Left forelimb (tissue), 1 donor: ENCODE measurements at regions not wholly inside any gene's neighbourhood (a gene's known extent, or its start where the extent isn't known, plus 50 kb on each side); places are given as distances from the start of the nearest gene placed in this dataset.

ENCODE experiments used
- DNase-seq: peaks from one replicate; pipeline ENCODE4 v3.0.0-alpha.2; 2018; ENCODE audit warnings: low spot score

DNA sequence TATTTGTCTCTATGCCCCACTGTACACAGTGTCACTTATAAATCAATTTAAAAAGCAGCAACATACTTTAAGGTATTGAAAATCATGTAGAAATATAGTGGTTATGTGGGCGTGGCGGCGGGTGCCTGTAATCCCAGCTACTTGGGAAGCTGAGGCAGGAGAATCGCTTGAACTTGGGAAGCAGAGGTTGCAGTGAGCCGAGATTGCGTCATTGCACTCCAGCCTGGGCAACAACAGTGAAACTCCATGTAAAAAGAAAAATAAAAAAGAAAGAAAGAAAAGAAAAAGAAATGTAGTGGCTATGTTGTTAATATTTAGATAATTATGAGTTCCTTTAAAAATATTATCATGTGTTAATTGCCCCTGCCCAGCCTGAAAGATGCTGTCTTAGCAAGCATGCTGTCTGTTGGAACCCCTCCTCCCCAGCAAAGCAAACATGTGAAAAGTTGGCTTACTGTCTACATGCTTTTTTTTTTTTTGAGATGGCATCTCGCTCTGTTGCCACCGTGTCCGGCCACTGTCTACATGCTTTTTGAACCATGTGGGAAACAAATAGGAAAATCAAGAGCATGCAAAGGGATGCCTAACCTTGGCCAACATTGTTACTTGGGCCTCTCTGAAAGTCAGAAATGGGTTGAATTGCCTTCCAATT lies 151.4 kb upstream of the TSHZ2 start:
- DNase-seq = no peak

DNA sequence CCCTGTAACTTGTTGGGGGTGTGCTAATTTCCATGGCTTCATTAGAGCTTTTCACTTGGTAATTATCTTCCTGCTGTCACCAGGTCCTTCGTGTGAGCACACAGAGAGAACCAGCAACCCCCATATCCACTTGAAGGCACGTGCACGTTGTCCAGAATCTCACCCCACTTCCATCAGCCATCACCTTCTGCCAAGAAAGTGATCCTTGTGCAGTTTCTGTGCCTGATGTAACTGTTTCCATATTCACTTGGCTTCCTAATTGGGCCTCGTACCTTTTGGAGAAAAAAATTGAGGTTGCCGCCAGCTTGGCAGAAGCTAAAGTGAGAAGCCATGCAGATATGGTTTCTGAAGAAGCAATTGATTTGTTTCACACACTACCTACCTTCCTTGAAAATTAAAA lies 153.7 kb upstream of the TSHZ2 start:
- no peak for DNase-seq

DNA sequence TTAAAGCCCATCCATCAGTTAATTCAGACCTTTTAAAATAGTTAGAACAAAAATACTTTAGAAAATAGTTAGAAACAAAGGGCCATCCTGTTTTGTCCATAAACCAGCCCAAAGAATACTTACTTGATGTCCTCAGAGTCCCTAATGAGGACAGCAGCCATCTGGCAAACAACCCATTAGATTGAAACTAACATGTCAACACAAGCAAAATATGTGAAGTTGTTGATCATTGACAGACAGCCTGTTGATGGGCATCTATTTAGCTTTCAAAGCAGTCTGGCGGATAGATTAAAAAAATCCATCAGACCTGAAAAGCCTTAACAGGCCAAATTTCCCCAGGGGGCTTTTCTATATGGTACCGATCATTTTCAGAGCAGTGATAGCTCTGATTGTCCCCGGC lies 154.2 kb upstream of the TSHZ2 start:
- DNase-seq = no peak

DNA sequence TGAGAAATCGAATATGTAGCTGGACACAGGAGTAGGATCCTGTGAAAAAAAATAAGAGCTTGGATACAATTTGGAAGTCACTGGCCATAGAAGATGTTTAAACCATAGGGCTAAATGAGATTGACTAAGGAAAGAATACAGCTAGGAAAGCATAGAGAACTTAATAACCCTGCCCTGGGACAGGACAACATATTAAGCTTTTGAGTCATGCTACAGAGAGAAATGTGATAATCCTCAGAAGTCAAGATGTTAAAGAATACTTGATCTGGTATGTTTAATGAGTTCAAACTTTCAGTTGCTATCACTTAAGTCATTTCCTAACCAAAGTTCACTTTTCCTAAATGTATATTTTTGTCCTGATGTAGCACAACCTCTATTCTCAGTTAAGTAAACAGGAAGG lies 154.6 kb upstream of the TSHZ2 start:
- DNase-seq = no peak

DNA sequence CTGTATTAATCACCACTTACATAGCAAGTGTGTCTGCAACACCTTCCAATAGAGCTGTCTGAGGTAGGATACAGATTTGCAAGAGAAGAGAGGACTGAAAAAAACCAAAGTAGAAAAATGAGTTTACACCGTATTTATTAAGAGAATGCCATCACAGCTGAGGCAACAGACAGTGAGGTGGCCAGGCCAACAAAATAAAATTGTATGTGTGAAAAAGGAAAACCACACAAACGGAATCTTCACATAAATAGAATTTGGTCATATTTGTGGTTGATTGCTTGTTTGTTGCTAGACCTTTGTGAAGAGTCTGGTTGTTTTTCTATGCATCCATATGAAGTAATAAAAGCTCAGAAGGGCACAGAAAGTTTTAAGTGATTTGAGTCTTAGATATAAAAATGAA lies 157.8 kb upstream of the TSHZ2 start:
- no peak for DNase-seq

DNA sequence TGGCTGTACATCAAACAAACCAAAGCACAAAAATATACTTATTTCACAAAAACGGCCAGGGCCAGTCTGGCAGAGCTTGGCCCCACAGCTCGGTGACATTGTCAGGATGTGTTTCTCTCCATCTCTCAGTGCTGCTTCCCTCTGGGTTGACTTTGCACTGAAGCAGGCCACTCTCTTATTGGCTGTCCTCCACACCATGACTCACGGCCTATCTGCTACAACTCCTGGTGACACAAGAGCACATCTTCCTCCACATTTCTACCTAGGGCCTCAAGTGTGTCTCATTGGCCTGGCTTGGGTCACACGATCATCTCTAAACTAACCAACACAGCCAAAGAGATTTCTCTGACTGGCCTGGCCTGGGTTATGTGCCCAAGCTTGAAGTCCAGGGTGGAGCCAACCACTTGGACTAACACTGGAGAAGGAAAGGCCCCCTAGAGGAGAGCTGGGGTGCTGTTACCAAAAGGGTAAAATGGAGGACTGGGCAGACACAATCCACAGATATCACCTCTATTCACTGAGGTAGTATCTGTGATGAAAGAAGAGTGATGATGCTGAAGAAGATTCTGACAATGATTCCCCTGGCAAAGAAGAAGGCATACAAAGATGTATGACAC lies 159.8 kb upstream of the TSHZ2 start:
- DNase-seq = no peak

DNA sequence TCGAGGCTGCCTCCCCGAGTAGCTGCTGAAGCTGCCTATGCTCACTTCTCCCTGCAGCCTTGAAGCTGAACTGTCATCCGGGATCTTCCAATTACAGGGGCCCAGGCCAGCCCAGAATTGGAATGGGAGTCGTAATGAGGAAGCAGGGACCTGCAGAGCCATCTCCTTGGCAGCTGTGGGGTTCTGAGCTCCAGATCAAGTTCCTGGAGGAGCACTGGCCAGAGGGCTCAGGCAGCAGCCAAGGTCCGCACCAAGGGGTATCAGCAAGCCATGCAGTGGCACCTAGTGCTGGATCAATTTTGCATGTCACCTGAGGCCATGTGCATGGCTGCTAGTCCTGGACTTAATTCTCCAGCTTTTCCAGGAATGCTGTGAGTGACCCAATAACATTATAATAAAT lies 163.2 kb upstream of the TSHZ2 start:
- no peak for DNase-seq

DNA sequence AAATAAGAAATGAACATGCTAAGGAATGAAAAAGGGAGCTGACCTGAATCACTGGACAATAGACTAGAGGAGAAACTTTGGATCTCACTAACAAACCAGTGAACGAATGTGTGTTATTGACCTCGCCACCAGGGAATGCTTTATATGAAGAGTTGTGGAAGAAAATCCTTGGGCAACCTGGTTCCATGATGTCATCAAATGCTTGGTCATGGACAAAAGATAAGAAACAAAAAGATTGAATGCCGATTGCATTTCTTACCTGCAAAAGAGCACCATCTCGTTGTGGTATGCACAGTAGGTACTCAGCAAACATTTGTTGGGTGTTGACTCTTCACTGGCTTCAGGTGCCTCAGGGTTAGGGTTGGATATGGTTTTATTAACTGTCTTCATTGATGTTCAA lies 165.2 kb upstream of the TSHZ2 start:
- no peak for DNase-seq

DNA sequence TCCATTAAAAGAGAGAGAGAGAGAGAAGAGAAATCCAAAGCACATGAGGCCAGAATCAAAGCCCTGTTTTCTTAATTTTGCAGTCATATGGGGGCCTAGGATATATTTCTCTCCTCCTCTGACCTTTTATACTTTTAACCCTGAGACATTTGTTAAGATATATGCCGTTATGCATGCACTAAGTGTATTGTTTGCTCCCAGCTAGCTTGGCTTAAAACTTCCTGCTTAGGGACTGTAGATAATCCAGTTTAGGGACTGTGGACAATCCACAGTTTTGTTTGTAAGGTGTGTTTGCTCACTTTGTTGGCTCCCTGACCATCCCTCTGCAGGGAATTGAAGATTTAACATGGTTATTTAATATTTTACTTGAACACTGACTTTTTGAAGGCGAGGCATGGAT lies 166.3 kb upstream of the TSHZ2 start:
- no peak for DNase-seq

DNA sequence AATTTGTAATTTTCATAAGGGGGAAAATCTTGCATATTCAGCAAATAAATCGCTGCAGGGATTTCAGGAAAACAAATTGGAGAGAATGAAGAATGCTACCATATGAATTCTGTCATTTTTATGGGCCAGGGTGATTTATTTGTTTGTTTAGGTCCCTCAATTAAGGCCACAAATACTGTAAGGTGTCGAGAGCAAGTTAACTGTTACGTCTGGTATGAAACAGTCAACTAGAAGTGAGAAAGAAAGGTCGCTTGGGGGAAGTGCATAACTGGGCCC lies 166.9 kb upstream of the TSHZ2 start:
- no peak for DNase-seq

DNA sequence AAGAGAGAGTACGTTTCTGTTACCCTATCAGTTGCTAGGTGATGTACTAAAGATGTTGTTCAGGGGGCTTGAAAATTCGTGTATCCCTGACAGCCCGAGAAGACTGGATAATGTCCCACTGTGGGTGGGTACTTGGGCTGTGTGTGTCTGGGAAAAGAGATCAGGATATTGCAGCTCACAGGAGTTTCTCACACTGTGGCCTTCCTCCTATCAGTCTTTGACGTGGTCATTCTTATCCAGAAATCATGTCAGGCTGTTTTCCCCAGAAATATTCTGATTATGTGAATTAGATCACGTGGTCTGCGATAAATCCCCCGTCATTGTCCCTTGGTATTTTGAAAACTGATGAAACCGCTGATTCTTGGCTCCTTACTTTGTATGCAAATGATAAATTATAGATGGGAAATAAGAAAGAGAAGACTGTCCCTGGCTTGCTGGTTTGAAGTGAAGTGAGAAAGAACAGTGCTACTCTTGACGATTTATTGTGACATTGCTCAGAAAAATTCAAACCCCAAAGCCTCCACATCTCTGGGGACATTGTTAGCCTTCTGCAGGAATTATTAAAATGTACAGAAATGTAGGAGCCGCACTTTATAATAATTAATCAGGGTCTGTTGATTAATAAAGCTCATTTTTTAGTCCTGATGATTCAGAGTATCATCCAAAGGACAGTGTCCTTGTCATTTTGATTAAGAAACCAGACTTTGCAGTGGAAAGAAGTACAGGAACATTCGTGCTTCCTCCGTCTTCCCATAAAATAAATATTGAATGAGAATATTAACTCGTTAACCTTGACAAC lies 167.5 kb upstream of the TSHZ2 start:
- no peak for DNase-seq

DNA sequence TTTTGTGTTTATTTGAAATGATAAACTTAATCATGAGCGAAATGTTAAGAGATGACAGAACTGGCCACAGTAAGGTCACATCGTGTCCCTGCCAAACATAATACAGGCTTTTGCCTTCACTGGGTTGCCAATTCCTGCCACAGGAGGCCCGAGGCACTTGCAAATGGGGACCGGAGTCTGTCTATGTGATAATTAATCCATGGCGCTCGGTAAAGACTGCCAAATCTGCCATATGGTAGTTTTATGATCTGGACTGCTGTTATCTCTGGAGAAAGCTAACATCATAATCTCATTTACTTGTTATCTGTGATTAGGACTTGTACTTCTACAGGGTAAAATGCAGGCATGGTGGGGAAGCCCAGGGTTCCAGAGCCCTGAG lies 170.5 kb upstream of the TSHZ2 start:
- no peak for DNase-seq

DNA sequence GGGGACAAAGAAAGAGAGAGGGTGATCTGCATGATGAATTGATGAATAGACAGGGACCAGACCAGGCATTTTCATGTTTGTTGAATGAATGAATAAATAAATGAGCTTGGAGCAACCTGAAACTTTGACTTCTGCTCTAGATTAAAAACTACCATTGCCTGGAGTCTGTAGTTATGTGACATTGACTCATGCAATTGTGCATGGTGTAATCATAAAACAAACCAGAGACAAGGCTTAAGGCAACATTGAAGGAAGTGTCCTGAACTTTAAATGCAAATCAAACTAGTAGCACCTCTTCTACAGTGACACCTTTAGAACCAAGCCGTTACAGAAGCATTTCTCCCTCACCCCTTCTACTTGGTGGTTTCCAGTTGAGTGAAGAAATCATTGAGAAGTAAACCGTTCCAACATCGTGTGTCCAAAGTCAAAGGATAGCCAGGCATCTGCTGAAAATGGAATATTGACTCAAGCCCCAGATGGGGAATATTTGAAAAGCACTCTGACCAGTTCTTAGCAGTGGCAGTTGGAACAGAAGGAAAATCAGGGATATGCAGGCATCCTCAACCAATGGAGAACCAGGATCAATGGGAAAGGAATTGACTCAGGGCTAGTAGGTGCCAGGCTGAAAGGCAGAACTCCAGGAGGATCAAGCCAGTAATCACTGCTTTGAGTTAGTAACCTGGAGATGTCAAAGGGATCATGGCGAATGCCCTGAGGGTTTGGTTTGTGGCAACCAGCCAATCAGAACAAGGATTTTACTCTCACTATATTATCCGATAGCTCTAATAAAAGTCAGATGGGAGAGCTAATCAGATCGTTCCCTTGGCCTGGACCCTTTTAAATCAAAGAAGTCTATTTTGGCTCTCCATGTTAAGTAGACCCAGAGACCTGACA lies 171.2 kb upstream of the TSHZ2 start:
- no peak for DNase-seq

DNA sequence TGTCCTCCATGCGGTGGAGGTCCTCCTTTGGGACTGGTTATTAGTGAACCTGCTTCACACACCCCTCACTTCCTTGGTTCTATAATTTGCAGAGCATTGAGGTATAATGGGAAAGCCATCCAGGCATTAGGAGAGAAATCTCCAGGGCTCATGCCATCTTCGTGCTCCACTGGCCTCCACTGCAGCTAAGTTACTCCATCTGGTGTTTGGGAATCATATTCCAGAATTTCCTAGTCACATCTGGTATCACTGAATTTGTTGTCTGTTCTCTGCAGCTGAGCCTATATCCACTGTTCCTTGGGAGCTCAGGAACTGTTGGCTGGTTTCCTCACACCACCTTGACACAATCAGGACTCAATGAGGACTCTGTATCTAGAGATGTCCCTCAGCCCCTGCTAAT lies 173.0 kb upstream of the TSHZ2 start:
- DNase-seq = no peak

DNA sequence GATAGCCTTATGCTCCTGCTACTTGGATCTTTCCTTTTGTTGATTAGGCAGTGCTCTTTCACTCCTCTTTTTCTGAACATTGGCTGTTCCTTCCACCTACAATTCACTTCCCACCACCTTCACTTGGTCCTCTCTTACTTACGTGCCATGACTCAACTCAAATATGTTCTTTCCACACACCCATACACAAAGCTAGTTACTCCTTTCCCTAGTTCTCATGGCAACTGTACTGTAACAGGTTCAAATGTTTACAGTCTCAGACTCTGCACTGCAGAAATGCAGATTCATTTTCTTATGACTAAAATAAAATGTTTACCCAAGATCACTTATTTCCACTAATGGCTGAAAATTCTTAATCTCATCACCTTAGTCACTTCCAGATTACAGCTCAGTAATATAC lies 174.0 kb upstream of the TSHZ2 start:
- DNase-seq = no peak

DNA sequence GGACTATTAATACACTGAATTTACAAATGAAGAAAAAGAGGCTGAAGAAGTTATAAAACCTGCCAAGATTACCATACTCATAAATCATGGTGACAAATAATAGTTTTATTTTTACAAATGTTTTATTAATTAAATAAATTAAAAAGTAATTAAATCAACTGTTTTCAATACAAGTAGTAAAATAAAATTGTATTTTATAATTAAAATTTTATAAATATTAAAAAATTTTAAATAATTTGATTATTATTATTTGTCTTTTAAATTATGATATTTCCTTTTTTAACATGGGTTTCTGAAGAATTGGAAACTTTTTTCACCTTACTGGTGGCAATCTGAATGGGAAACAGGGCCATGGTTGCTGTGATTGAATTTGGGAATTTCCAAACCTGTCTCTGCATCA lies 177.3 kb upstream of the TSHZ2 start:
- DNase-seq = no peak

DNA sequence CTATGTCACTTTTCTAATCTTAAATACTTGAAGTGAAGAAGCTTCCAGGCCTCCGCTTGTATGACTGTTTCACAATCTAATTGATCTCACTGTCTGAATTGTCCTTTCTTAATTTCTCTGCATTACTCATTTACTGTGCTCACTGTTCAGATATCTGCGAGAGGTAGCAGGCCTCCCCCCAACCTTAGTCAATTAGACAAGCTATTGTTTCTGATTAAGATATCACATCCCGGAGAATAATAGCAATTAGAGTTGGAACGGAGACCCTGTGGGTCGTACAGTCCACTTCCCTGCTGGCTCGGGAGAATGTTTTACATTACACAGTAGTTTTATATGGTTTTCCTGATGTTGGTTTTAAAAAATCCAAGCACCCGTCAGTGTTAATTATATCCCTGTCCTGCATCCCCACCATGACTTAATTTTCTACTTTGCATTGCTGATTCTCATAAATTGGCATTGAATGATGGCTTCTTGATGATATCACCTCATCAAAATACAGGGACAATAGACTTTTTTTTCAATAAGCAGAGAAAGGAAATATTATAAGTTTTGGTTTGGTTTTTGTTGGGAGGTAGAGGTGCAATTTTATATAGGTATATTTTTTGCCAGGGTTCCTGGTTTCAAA lies 178.7 kb upstream of the TSHZ2 start:
- DNase-seq = no peak

DNA sequence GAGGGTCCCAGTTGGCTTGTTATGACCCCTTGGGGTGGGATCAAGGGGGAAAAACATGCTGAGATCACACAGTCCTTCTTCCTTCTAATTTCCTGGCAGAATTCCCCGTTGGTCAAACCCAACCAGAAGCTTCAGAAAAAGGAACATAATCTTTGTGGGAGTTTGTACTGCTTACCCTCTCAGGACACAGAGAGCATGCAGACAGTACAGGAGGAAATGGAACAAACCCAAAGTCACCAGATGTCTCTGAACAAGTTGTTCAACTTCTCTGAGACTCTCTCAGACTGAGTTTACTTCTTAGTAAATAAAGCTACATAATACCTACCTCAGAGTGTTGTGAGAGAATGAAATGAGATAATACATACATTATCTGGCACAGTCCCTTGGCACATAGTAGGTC lies 181.1 kb upstream of the TSHZ2 start:
- DNase-seq = no peak

DNA sequence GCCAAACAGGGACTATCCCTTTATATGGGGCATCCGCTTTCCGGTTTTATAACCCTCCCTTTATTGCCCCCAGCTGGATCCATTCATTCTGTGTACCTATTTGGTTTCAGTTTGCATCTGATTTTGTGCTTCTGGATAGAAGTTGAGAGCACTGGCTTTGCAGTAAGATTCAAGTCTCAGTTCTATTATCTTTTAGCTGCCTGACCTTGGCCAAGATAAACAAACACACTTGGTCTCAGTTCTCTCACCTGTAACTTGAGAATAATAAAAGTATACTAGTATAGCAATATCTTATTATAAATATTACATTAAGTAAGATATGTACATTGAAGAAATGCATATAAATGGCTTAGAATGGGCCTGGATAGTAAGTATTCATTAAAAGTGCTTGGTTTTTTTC lies 182.4 kb upstream of the TSHZ2 start:
- no peak for DNase-seq

DNA sequence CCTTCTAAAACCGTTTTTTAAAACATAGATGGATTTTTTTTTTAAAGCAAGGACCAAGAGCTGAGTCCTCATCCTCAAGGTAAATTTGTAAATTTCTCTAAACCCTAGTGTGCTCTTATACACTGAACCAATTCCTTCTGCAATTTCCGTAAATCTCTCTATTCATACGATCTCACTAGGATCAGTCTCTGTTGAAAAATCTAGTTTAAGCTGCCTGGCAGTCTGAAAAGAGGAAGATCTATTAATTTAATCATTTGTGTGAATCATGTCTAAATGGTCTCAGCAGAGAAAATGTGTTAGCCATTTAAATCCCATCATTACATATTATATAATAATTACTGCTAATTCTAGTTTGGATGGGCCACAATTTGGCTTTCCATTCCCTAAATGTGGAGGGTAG lies 184.2 kb upstream of the TSHZ2 start:
- DNase-seq = no peak

DNA sequence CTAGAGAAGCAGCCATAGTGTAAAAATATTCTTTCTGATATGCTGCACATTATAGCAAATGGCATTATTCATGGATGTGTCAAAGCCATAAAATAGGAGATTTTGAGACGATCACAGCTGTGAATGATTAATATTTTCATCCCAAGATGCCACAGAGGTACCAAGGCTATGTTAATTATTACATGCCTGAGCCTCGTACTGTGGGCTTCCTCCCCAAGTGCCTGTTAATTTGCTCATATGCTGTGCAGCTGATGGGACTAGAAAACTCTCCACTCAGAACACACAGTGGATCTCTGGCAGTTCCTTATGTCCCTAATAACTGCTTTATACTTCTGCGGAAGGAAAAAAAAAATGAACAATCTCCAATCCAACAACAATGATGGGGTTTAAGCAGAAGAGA lies 184.9 kb upstream of the TSHZ2 start:
- no peak for DNase-seq

DNA sequence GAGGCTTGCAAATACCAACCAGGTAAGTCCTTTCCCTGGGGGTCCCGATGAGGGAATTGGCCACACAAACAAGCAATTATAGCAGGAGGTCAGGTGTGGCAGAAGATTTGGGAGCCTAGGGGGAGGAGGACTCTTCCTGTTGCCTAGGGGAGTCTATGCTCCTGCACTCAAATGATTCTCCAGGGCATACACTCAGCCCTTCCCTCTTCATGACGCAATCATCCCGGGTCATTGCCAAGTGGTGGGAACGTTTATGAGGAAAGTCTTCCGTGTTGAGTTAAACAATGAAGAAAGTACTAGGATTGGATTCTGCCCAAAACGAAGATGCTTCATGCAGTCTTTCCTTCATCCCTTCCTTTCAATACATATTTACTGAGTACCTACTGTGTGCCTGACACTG lies 186.5 kb upstream of the TSHZ2 start:
- DNase-seq = no peak
